H4 (cell line): ENCODE measurements at regions not wholly inside any gene's neighbourhood (a gene's known extent, or its start where the extent isn't known, plus 50 kb on each side); places are given as distances from the start of the nearest gene placed in this dataset.
"Not testable (repeated sequence)": the region's sequence is repeated elsewhere in the genome, so short reads cannot be mapped to it uniquely, and the experiment has no call there.

Experiments
- DNase-seq: peaks from one replicate; pipeline ENCODE4 v3.0.0-alpha.2; 2015; ENCODE audit warnings: low spot score

- not testable (repeated sequence) for DNase-seq
Observed at GRCh38 chr21:9764294-9764693, 757.1 kb upstream of the TPTE start.

GRCh38 chr21:9765538-9765937, 755.8 kb upstream of the TPTE start:
- DNase-seq, result not testable (repeated sequence)

GRCh38 chr21:9766890-9767591, 754.3 kb upstream of the TPTE start:
- not testable (repeated sequence) for DNase-seq

GRCh38 chr21:9767592-9768375, 753.6 kb upstream of the TPTE start:
- no peak for DNase-seq

- DNase-seq, result not testable (repeated sequence)
Observed at GRCh38 chr21:9768376-9769130, 752.8 kb upstream of the TPTE start.

- DNase-seq, result not testable (repeated sequence)
Observed at GRCh38 chr21:9769131-9769498, 752.3 kb upstream of the TPTE start.

GRCh38 chr21:9769718-9770690, 751.4 kb upstream of the TPTE start:
- not testable (repeated sequence) for DNase-seq

GRCh38 chr21:9771466-9772347, 749.7 kb upstream of the TPTE start:
- DNase-seq, result not testable (repeated sequence)

- DNase-seq, result no peak
Observed at GRCh38 chr21:9772348-9772672, 749.1 kb upstream of the TPTE start.

- DNase-seq, result not testable (repeated sequence)
Observed at GRCh38 chr21:9772877-9773420, 748.4 kb upstream of the TPTE start.

- DNase-seq, result no peak
Observed at GRCh38 chr21:9774347-9774746, 747.0 kb upstream of the TPTE start.

- not testable (repeated sequence) for DNase-seq
Observed at GRCh38 chr21:9774901-9775593, 746.3 kb upstream of the TPTE start.

GRCh38 chr21:9775877-9776276, 745.5 kb upstream of the TPTE start:
- not testable (repeated sequence) for DNase-seq

- not testable (repeated sequence) for DNase-seq
Observed at GRCh38 chr21:9776286-9777020, 744.9 kb upstream of the TPTE start.

GRCh38 chr21:9778541-9778940, 742.8 kb upstream of the TPTE start:
- not testable (repeated sequence) for DNase-seq

- no peak for DNase-seq
Observed at GRCh38 chr21:9780441-9780937, 740.9 kb upstream of the TPTE start.

- DNase-seq, result not testable (repeated sequence)
Observed at GRCh38 chr21:9783587-9783986, 737.8 kb upstream of the TPTE start.

GRCh38 chr21:9784201-9784600, 737.2 kb upstream of the TPTE start:
- DNase-seq, result not testable (repeated sequence)
